H1 (cell line): ENCODE measurements at regions not wholly inside any gene's neighbourhood (a gene's known extent, or its start where the extent isn't known, plus 50 kb on each side); places are given as distances from the start of the nearest gene placed in this dataset.

ENCODE experiments used
- CTCF ChIA-PET: fragments of 300-600 bp; sonication (Branson Sonifier 250); formaldehyde crosslinking; loops from one replicate; lab custom pipeline; 2021; ENCODE audit not compliant: partially characterized antibody; lab: Charles Lee
- POLR2A ChIA-PET: fragments of 300-600 bp; sonication (Branson Sonifier 250); formaldehyde crosslinking; loops from one replicate; lab custom pipeline; 2021; ENCODE audit warnings: inconsistent platforms; ENCODE audit not compliant: partially characterized antibody; lab: Charles Lee
- DNase-seq, 2 experiments: peaks; one replicate each; pipeline versions ENCODE4 v3.0.0 to v3.0.0-alpha.2; 2010 to 2022; ENCODE audit warnings: low spot score in 2 of 2, low read depth in 1 of 2, mixed read lengths in 1 of 2
- FAIRE-seq: peaks from 2 replicates; lab custom pipeline; 2011; peaks lifted over from hg19 to GRCh38; lab: Jason Lieb, UNC
- H2AFZ ChIP-seq: 2 replicates; pipeline ENCODE4 v1.8.1; 2012; ENCODE audit warnings: low read length, inconsistent platforms
- H2AK5ac ChIP-seq: 2 replicates; pipeline ENCODE4 v1.6.1; 2013; ENCODE audit warnings: low read depth, low read length
- H2BK120ac ChIP-seq: replicated peaks from 2 replicates; pipeline ENCODE3; 2013; ENCODE audit warnings: low read depth, low read length, inconsistent platforms
- H2BK12ac ChIP-seq: 2 replicates; pipeline ENCODE4 v1.6.1; 2013; ENCODE audit warnings: low read depth, low read length
- H2BK15ac ChIP-seq: 2 replicates; pipeline ENCODE4 v1.6.1; 2013; ENCODE audit warnings: low read length
- H2BK20ac ChIP-seq: 2 replicates; pipeline ENCODE4 v1.6.1; 2013; ENCODE audit warnings: low read length
- H2BK5ac ChIP-seq: 2 replicates; pipeline ENCODE4 v1.6.1; 2013; ENCODE audit warnings: low read depth, low read length
- H3K14ac ChIP-seq: 2 replicates; pipeline ENCODE4 v1.6.1; 2013; ENCODE audit warnings: inconsistent platforms; ENCODE audit not compliant: insufficient read length
- H3K18ac ChIP-seq: 2 replicates; pipeline ENCODE4 v1.6.1; 2013; ENCODE audit warnings: low read length; ENCODE audit errors: extremely low read depth
- H3K23ac ChIP-seq: 2 replicates; pipeline ENCODE4 v1.6.1; 2013; ENCODE audit warnings: inconsistent platforms; ENCODE audit not compliant: insufficient read length
- H3K23me2 ChIP-seq: 2 replicates; pipeline ENCODE4 v1.6.1; 2013; ENCODE audit warnings: low read depth, low read length
- H3K27ac ChIP-seq: 2 replicates; pipeline ENCODE4 v1.6.1; 2011; ENCODE audit warnings: low read depth, low read length, inconsistent platforms
- H3K27me3 ChIP-seq, 4 experiments: replicated peaks in 1 of 4; 1 replicate in 1 of 4; 2 replicates in 3 of 4; pipeline versions ENCODE4 v1.6.1 to v1.8.1; 2011 to 2013; ENCODE audit warnings: low read length in 3 of 4, mild to moderate bottlenecking in 3 of 4, inconsistent platforms in 2 of 4, mixed read lengths in 2 of 4, moderate library complexity in 1 of 4; ENCODE audit not compliant: control insufficient read depth in 3 of 4, insufficient read depth in 3 of 4; ENCODE audit errors: extremely low read depth in 1 of 4
- H3K36me3 ChIP-seq, 4 experiments: 2 replicates each; pipeline versions ENCODE4 v1.6.1 to v1.8.1; 2011 to 2013; ENCODE audit warnings: mild to moderate bottlenecking in 4 of 4, low read length in 3 of 4, moderate library complexity in 2 of 4, control low read depth in 1 of 4, inconsistent platforms in 1 of 4; ENCODE audit not compliant: insufficient read depth in 4 of 4, control insufficient read depth in 2 of 4
- H3K4ac ChIP-seq: replicated peaks from 2 replicates; pipeline ENCODE3; 2013; ENCODE audit warnings: low read length, low read depth, mixed read lengths, inconsistent platforms; ENCODE audit not compliant: insufficient read length
- H3K4me1 ChIP-seq, 4 experiments: replicated peaks in 1 of 4; 1 replicate in 1 of 4; 2 replicates in 3 of 4; pipeline versions ENCODE4 v1.6.1 to v1.8.1; 2011 to 2013; ENCODE audit warnings: low read length in 3 of 4, inconsistent platforms in 2 of 4, mixed read lengths in 1 of 4; ENCODE audit not compliant: insufficient read depth in 4 of 4, control insufficient read depth in 3 of 4
- H3K4me2 ChIP-seq, 2 experiments: 2 replicates each; pipeline versions ENCODE4 v1.6.1 to v1.8.1; 2011 to 2013; ENCODE audit warnings: low read depth in 2 of 2, low read length in 2 of 2, control low read depth in 1 of 2, inconsistent platforms in 1 of 2, mild to moderate bottlenecking in 1 of 2; ENCODE audit not compliant: insufficient read depth in 1 of 2
- H3K4me3 ChIP-seq, 4 experiments: fragments of 200-600, 300-600 bp in 1 of 4; sonication (generic), shearing (Covaris generic), sonication (Bioruptor Twin) in 1 of 4; 2 replicates each; pipeline versions ENCODE4 v1.5.1 to v1.8.1; 2011 to 2016; ENCODE audit warnings: low read length in 4 of 4, low read depth in 3 of 4, control low read depth in 2 of 4, inconsistent platforms in 2 of 4, mild to moderate bottlenecking in 2 of 4, mixed read lengths in 1 of 4, moderate library complexity in 1 of 4; ENCODE audit not compliant: insufficient read depth in 2 of 4; ENCODE audit errors: extremely low read depth in 1 of 4
- H3K56ac ChIP-seq: replicated peaks from 2 replicates; pipeline ENCODE3; 2013; ENCODE audit warnings: low read depth, mild to moderate bottlenecking, mixed read lengths, low read length, inconsistent platforms; ENCODE audit not compliant: insufficient read length
- H3K79me1 ChIP-seq: 2 replicates; pipeline ENCODE4 v1.6.1; 2013; ENCODE audit warnings: low read depth, low read length, control low read depth
- H3K79me2 ChIP-seq, 2 experiments: 2 replicates each; pipeline versions ENCODE4 v1.6.1 to v1.8.1; 2012 to 2013; ENCODE audit warnings: low read length in 2 of 2, mild to moderate bottlenecking in 2 of 2, inconsistent platforms in 1 of 2; ENCODE audit not compliant: insufficient read depth in 2 of 2, control insufficient read depth in 1 of 2
- H3K9ac ChIP-seq, 4 experiments: replicated peaks in 1 of 4; 1 replicate in 1 of 4; 2 replicates in 3 of 4; pipeline versions ENCODE4 v1.6.1 to v1.8.1; 2011 to 2013; ENCODE audit warnings: low read depth in 3 of 4, low read length in 3 of 4, control low read depth in 2 of 4, mild to moderate bottlenecking in 2 of 4, moderate library complexity in 2 of 4, inconsistent platforms in 1 of 4; ENCODE audit errors: extremely low read depth in 1 of 4
- H3K9me3 ChIP-seq, 2 experiments: 2 replicates each; pipeline versions ENCODE4 v1.6.1 to v1.8.1; 2012 to 2013; ENCODE audit warnings: mild to moderate bottlenecking in 2 of 2, moderate library complexity in 2 of 2, control low read depth in 1 of 2, inconsistent platforms in 1 of 2, low read depth in 1 of 2, low read length in 1 of 2, mixed read lengths in 1 of 2; ENCODE audit not compliant: insufficient read depth in 2 of 2
- H4K20me1 ChIP-seq, 2 experiments: replicated peaks in 1 of 2; 2 replicates each; pipeline versions ENCODE3 to v1.8.1; 2011 to 2013; ENCODE audit warnings: inconsistent platforms in 2 of 2, low read length in 2 of 2, mild to moderate bottlenecking in 1 of 2; ENCODE audit not compliant: insufficient read depth in 2 of 2, control insufficient read depth in 1 of 2
- H4K5ac ChIP-seq: 2 replicates; pipeline ENCODE4 v1.6.1; 2013; ENCODE audit warnings: low read length, low read depth, mixed read lengths, inconsistent platforms; ENCODE audit not compliant: insufficient read length
- H4K8ac ChIP-seq: 2 replicates; pipeline ENCODE4 v1.8.0; 2013; ENCODE audit warnings: mild to moderate bottlenecking, moderate library complexity, low read length, inconsistent platforms; ENCODE audit not compliant: insufficient read depth; ENCODE audit errors: extremely low read depth
- H4K91ac ChIP-seq: replicated peaks from 2 replicates; pipeline ENCODE3; 2013; ENCODE audit warnings: low read length, mixed read lengths, inconsistent platforms; ENCODE audit not compliant: insufficient read length
- ASH2L ChIP-seq: fragments of 200-600, 300-600 bp; sonication (generic); IDR thresholded peaks from one replicate; pipeline ENCODE4 v1.7.1; 2017; ENCODE audit warnings: low read length
- BACH1 ChIP-seq: IDR thresholded peaks from 2 replicates; pipeline ENCODE4 v1.6.1; 2012; ENCODE audit warnings: low read length, improper control_type of control experiment
- KDM4A ChIP-seq: IDR thresholded peaks from one replicate; pipeline ENCODE4 v1.7.1; 2012; ENCODE audit warnings: low read depth, mild to moderate bottlenecking, moderate library complexity, low read length, inconsistent platforms; ENCODE audit not compliant: severe bottlenecking
- MAX ChIP-seq: IDR thresholded peaks from 2 replicates; pipeline ENCODE4 v1.6.1; 2012; ENCODE audit warnings: inconsistent platforms
- RAD21 ChIP-seq, 2 experiments: IDR thresholded peaks in 1 of 2; conservative IDR thresholded peaks in 1 of 2; 2 replicates each; pipeline ENCODE4 v1.6.1; 2011; ENCODE audit warnings: low read depth in 2 of 2, low read length in 2 of 2, improper control_type of control experiment in 1 of 2, inconsistent platforms in 1 of 2, mild to moderate bottlenecking in 1 of 2, moderate library complexity in 1 of 2
- RBBP5 ChIP-seq: IDR thresholded peaks from 2 replicates; pipeline ENCODE4 v1.7.1; 2012; ENCODE audit warnings: low read depth, mild to moderate bottlenecking, inconsistent platforms, low read length, moderate library complexity, borderline replicate concordance
- TAF1 ChIP-seq: IDR thresholded peaks from 2 replicates; pipeline ENCODE4 v1.6.1; 2011; ENCODE audit warnings: mild to moderate bottlenecking, low read depth, low read length
- TCF12 ChIP-seq: IDR thresholded peaks from 2 replicates; pipeline ENCODE4 v1.6.1; 2011; ENCODE audit warnings: low read depth, mild to moderate bottlenecking, low read length
- whole genome bisulfite sequencing, 2 experiments: shearing (Covaris generic) in 1 of 2; methylation state at CpG; one replicate each; pipeline versions ENCODE4 v1.1.6 to v1.1.7; 2013 to 2015; ENCODE audit warnings: low lambda C conversion rate in 2 of 2, mixed read lengths in 2 of 2, inconsistent platforms in 1 of 2, low coverage in 1 of 2, missing lambda C conversion rate in 1 of 2; ENCODE audit not compliant: insufficient replicate concordance in 2 of 2, insufficient coverage in 1 of 2, insufficient read length in 1 of 2; ENCODE audit errors: extremely low coverage in 1 of 2, missing lambda C conversion rate in 1 of 2; 5-methylcytosine and 5-hydroxymethylcytosine counted together

DNA sequence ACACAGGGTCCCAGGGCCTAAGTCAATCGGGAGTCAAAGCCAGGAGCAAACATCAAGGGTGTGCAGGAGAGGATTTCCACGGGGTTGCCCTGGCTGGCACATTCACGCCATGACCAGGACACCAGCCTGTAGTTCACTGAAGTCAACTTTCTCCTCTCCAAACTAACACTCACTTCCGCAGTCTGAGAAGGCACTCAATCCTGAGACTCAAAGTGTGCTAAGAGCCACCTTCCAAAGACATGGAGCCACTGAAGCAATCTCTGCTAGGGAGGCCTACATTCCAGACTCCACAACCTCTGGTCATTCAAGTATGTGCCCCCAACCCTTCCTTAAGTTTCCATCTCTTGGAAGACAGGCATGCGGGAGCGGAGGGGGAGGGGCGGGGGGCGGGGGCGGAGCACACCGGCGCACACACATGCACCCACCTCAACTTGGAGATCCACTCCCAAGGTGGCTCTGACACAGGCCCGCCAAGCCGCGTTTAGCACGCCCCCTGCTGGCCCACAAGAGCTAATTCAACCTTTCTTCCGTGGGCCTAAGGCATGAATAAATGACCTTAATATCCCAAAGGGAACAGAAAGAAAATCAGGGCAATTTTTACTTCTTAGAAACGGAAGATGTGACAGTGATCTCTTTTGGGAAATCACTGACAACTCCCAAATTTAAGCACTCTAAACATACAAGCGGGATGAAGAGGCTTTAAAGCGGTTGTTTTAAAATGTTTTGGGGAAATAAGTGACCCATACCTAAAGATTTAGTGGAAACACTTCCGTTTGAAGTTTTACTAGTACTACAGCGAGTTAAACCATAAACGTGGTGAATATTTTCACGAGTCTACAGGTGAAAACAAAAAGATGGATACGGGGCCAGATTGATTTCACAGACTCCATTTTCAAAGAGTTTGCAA is 162.5 kb upstream of the CHRNA7 start:
- no peak overlapping the region for H2BK15ac ChIP-seq
- H4K5ac ChIP-seq, result no peak overlapping the region
- peaks cover 0 to 14% (median 11%) of the 10 kb centered on the region in 4 experiments; a peak in 5 of 7 replicates for H3K27me3 ChIP-seq
- H3K23ac ChIP-seq, result no peak overlapping the region
- WGBS, 2 experiments, result 33% methylated on average over 20 of the region's 24 CpGs; no CpG with 5 or more reads in 1 of the 2 experiments
- peak overlapping the region; percentile 99 for H2AFZ ChIP-seq
- no peak overlapping the region for H4K91ac ChIP-seq
- H3K18ac ChIP-seq, result no peak overlapping the region
- H3K4me2 ChIP-seq, result peak overlapping the region; percentile 43 to 46; a peak in 3 of 4 replicates
- H3K79me1 ChIP-seq, result no peaks in the 10 kb centered on the region; the same call in 1 of the 2 replicates
- H4K20me1 ChIP-seq, result peaks cover 0 to 1% of the 10 kb centered on the region in 2 experiments
- DNase-seq (peak; percentile 57 to 79), FAIRE-seq (peak; percentile 82)
- ChIA-PET POLR2A (interaction anchor here (0.6 to 0.7 kb wide), 2 partner anchors 11 to 19 kb away, joined by 3 read pairs; no protein-coding TSS in a partner anchor), CTCF (interaction anchor here (0.7 to 1.4 kb wide), 6 partner anchors 11 to 367 kb away, joined by 3 to 4 read pairs (median 4); no protein-coding TSS in a partner anchor)
- H3K9me3 ChIP-seq, result peaks cover 5 to 8% of the 10 kb centered on the region in 2 experiments; a peak in 1 of 4 replicates
- no peaks in the 10 kb centered on the region for H3K79me2 ChIP-seq
- no peaks in the 10 kb centered on the region for H3K36me3 ChIP-seq
- no peak overlapping the region for H2BK12ac ChIP-seq
- H3K4ac ChIP-seq, result no peak overlapping the region
- H3K27ac ChIP-seq, result no peak overlapping the region
- H3K4me1 ChIP-seq, result peaks cover 1 to 7% (median 3%) of the 10 kb centered on the region in 4 experiments; a peak in 4 of 7 replicates
- peaks cover 8% of the 10 kb centered on the region; the same call in 1 of the 2 replicates for H3K23me2 ChIP-seq
- H2BK5ac ChIP-seq, result no peak overlapping the region
- H3K9ac ChIP-seq, result no peak overlapping the region
- peak overlapping the region in 1 of 4 experiments; percentile 16; a peak in 1 of 8 replicates for H3K4me3 ChIP-seq
- H4K8ac ChIP-seq, result no peak overlapping the region
- H2BK120ac ChIP-seq, result no peak overlapping the region
- H3K14ac ChIP-seq, result no peak overlapping the region
- no peak overlapping the region for H3K56ac ChIP-seq
- no peak overlapping the region for H2AK5ac ChIP-seq
- no peak overlapping the region for H2BK20ac ChIP-seq
- TF ChIP-seq MAX (0 out of 2 replicates have a peak, but pooled peaks have one; percentile 24), RAD21 (IDR thresholded peaks at IDR 0.05 in 1 of 2, conservative IDR thresholded peaks at IDR 0.05 in 1 of 2; ENCODE audit: low read depth in 2 of 2, low read length in 2 of 2) (peak; percentile 84 to 87), KDM4A (no peak), RBBP5 (peak; percentile 75; the same call in 1 of the 2 replicates), BACH1 (peak; percentile 80), ASH2L (peak; percentile 66), TAF1 (no peak), TCF12 (no peak)
